ENCODE measurements at regions not wholly inside any gene's neighbourhood (a gene's known extent, or its start where the extent isn't known, plus 50 kb on each side); places are given as distances from the start of the nearest gene placed in this dataset.

GRCh38 chr18:24797981-24798380 lies 337.5 kb downstream of the HRH4 start:
- no peak for DNase-seq

GRCh38 chr18:24799176-24799575 lies 338.7 kb downstream of the HRH4 start:
- DNase-seq: no peak

GRCh38 chr18:24799720-24800119 lies 339.3 kb downstream of the HRH4 start:
- DNase-seq: no peak

- no peak for DNase-seq
These were observed 340.6 kb downstream of the HRH4 start for GRCh38 chr18:24801001-24801400.

- DNase-seq: no peak
These were observed 342.0 kb downstream of the HRH4 start for GRCh38 chr18:24802456-24802855.

GRCh38 chr18:24805156-24805555 lies 344.7 kb downstream of the HRH4 start:
- DNase-seq: no peak

GRCh38 chr18:24809173-24809950 lies 348.9 kb downstream of the HRH4 start:
- DNase-seq: no peak

GRCh38 chr18:24810561-24811305 lies 350.3 kb downstream of the HRH4 start:
- no peak for DNase-seq

- DNase-seq: no peak
These were observed 351.7 kb downstream of the HRH4 start for GRCh38 chr18:24811950-24812681.

- DNase-seq: no peak
These were observed 354.1 kb downstream of the HRH4 start for GRCh38 chr18:24814521-24814920.

- DNase-seq: no peak
These were observed 356.7 kb downstream of the HRH4 start for GRCh38 chr18:24817150-24817549.

- no peak for DNase-seq
These were observed 357.3 kb downstream of the HRH4 start for GRCh38 chr18:24817587-24818371.

- no peak for DNase-seq
These were observed 358.0 kb downstream of the HRH4 start for GRCh38 chr18:24818441-24818840.

- DNase-seq: no peak
These were observed 358.9 kb downstream of the HRH4 start for GRCh38 chr18:24819141-24819890.

GRCh38 chr18:24825397-24825796 lies 365.0 kb downstream of the HRH4 start:
- DNase-seq: no peak

GRCh38 chr18:24826605-24827004 lies 366.2 kb downstream of the HRH4 start:
- no peak for DNase-seq

GRCh38 chr18:24827501-24827900 lies 367.1 kb downstream of the HRH4 start:
- DNase-seq: no peak

- DNase-seq: no peak
These were observed 370.6 kb downstream of the HRH4 start for GRCh38 chr18:24831081-24831480.

GRCh38 chr18:24831871-24832665 lies 371.6 kb downstream of the HRH4 start:
- no peak for DNase-seq

- no peak for DNase-seq
These were observed 375.3 kb downstream of the HRH4 start for GRCh38 chr18:24835751-24836150.

GRCh38 chr18:24837066-24837465 lies 376.6 kb downstream of the HRH4 start:
- no peak for DNase-seq
